A549 (cell line): ENCODE measurements at regions not wholly inside any gene's neighbourhood (a gene's known extent, or its start where the extent isn't known, plus 50 kb on each side); places are given as distances from the start of the nearest gene placed in this dataset.

Experiments
- ATAC-seq, 2 experiments: fragments of 200-7000 bp in 1 of 2; fragments of >200 bp in 1 of 2; cut with Nextera tagmentation in 1 of 2; cut with Tn5 transposase in 1 of 2; 3 replicates each; pipeline versions ENCODE4 v1.8.0 to v1.9.1; 2018 to 2020; ENCODE audit warnings: mild to moderate bottlenecking in 1 of 2, moderate library complexity in 1 of 2
- CTCF ChIA-PET: fragments of 300-600 bp; sonication (Branson Sonifier 250); formaldehyde crosslinking; extraction: SDS; loops from one replicate; lab custom pipeline; 2021; ENCODE audit warnings: antibody characterized with exemption, inconsistent platforms; lab: Yijun Ruan, JAX
- POLR2A ChIA-PET: fragments of 350-600 bp; formaldehyde crosslinking; extraction: SDS; loops from one replicate; lab custom pipeline; 2021; ENCODE audit warnings: antibody characterized with exemption, inconsistent platforms; lab: Yijun Ruan, JAX
- DNase-seq, 2 experiments: peaks; one replicate each; pipeline versions ENCODE4 v3.0.0 to v3.0.0-alpha.2; 2011 to 2016; ENCODE audit warnings: low read depth in 1 of 2, low spot score in 1 of 2
- FAIRE-seq: peaks from 2 replicates; lab custom pipeline; 2011; peaks lifted over from hg19 to GRCh38; lab: Jason Lieb, UNC
- H3K27ac ChIP-seq, 2 experiments: fragments of >200 bp; sonication (Bioruptor Twin); formaldehyde crosslinking; 3 replicates each; pipeline ENCODE4 v1.5.1; 2016 to 2017
- H3K4me1 ChIP-seq: fragments of >200 bp; sonication (Bioruptor Twin); formaldehyde crosslinking; 3 replicates; pipeline ENCODE4 v1.6.1; 2016
- H3K4me2 ChIP-seq: fragments of >200 bp; sonication (Bioruptor Twin); formaldehyde crosslinking; 3 replicates; pipeline ENCODE4 v1.6.1; 2016
- H3K4me3 ChIP-seq: fragments of >200 bp; sonication (Bioruptor Twin); formaldehyde crosslinking; 3 replicates; pipeline ENCODE4 v1.5.1; 2016
- H3K9me3 ChIP-seq: fragments of >200 bp; sonication (Bioruptor Twin); formaldehyde crosslinking; 3 replicates; pipeline ENCODE4 v1.6.1; 2016
- ATOH8 ChIP-seq: fragments of 250-450 bp; sonication (Bioruptor Pico); IDR thresholded peaks from 2 replicates; pipeline ENCODE4 v1.5.0; 2020; ENCODE audit warnings: low read depth, mild to moderate bottlenecking, moderate library complexity
- CHD4 ChIP-seq: fragments of 200-600 bp; sonication (generic); IDR thresholded peaks from 2 replicates; pipeline ENCODE4 v1.6.1; 2016; ENCODE audit warnings: antibody characterized with exemption, mild to moderate bottlenecking, borderline replicate concordance
- CTCF ChIP-seq: fragments of >200 bp; sonication (Bioruptor Twin); formaldehyde crosslinking; IDR thresholded peaks from 3 replicates; pipeline ENCODE4 v1.5.1; 2016
- ESRRA ChIP-seq: fragments of 150-350 bp; IDR thresholded peaks from 2 replicates; pipeline ENCODE4 v1.6.1; 2014; ENCODE audit warnings: mild to moderate bottlenecking, low read length, borderline replicate concordance
- FOXS1 ChIP-seq: fragments of 250-450 bp; sonication (Bioruptor Pico); IDR thresholded peaks from 2 replicates; pipeline ENCODE4 v1.5.0; 2020; ENCODE audit warnings: mild to moderate bottlenecking, moderate library complexity
- GATA3 ChIP-seq: IDR thresholded peaks from 2 replicates; pipeline ENCODE4 v1.6.1; 2012; ENCODE audit warnings: borderline replicate concordance
- HEYL ChIP-seq: fragments of 250-450 bp; sonication (Bioruptor Pico); IDR thresholded peaks from 2 replicates; pipeline ENCODE4 v1.8.0; 2021; ENCODE audit warnings: mild to moderate bottlenecking, moderate library complexity
- HOXA7 ChIP-seq: fragments of 250-450 bp; sonication (Bioruptor Pico); IDR thresholded peaks from 2 replicates; pipeline ENCODE4 v1.5.0; 2020; ENCODE audit warnings: mild to moderate bottlenecking, moderate library complexity
- HOXB5 ChIP-seq: fragments of 250-450 bp; sonication (Bioruptor Pico); IDR thresholded peaks from 2 replicates; pipeline ENCODE4 v1.5.0; 2020; ENCODE audit warnings: mild to moderate bottlenecking, moderate library complexity
- JUNB ChIP-seq: fragments of >200 bp; sonication (Bioruptor Twin); formaldehyde crosslinking; IDR thresholded peaks from 2 replicates; pipeline ENCODE4 v1.6.1; 2016
- KDM1A ChIP-seq: fragments of 200-600 bp; sonication (generic); IDR thresholded peaks from 2 replicates; pipeline ENCODE4 v1.6.1; 2016; ENCODE audit warnings: low read depth, mild to moderate bottlenecking
- MAZ ChIP-seq: fragments of 150-350 bp; IDR thresholded peaks from 2 replicates; pipeline ENCODE4 v1.6.1; 2014; ENCODE audit warnings: antibody characterized with exemption, low read depth, low read length, borderline replicate concordance
- RAD21 ChIP-seq, 2 experiments: fragments of >200 bp in 1 of 2; sonication (Bioruptor Twin) in 1 of 2; formaldehyde crosslinking in 1 of 2; IDR thresholded peaks in 1 of 2; conservative IDR thresholded peaks in 1 of 2; 2 replicates in 1 of 2; 3 replicates in 1 of 2; pipeline ENCODE4 v1.6.1; 2012 to 2018; ENCODE audit warnings: inconsistent platforms in 1 of 2
- REST ChIP-seq: fragments of 200-600 bp; sonication (generic); IDR thresholded peaks from 2 replicates; pipeline ENCODE4 v1.6.1; 2016; ENCODE audit warnings: antibody characterized with exemption, mild to moderate bottlenecking, moderate library complexity
- RNF2 ChIP-seq: fragments of 200-600 bp; sonication (generic); IDR thresholded peaks from 2 replicates; pipeline ENCODE4 v1.6.1; 2016; ENCODE audit warnings: low read depth, mild to moderate bottlenecking, antibody characterized with exemption, moderate library complexity, borderline replicate concordance
- SREBF2 ChIP-seq: fragments of 450-650 bp; IDR thresholded peaks from 2 replicates; pipeline ENCODE4 v1.6.1; 2014; ENCODE audit warnings: mild to moderate bottlenecking, moderate library complexity
- TFCP2L1 ChIP-seq: fragments of 250-450 bp; sonication (Bioruptor Pico); IDR thresholded peaks from 2 replicates; pipeline ENCODE4 v1.5.0; 2021; ENCODE audit warnings: mild to moderate bottlenecking
- USF2 ChIP-seq: fragments of 450-650 bp; IDR thresholded peaks from 2 replicates; pipeline ENCODE4 v1.6.1; 2014; ENCODE audit warnings: antibody characterized with exemption
- ZNF302 ChIP-seq: fragments of 250-450 bp; sonication (Bioruptor Pico); IDR thresholded peaks from 2 replicates; pipeline ENCODE4 v1.9.0; 2021; ENCODE audit warnings: inconsistent platforms, mild to moderate bottlenecking, moderate library complexity
- ZSCAN20 ChIP-seq: fragments of 250-450 bp; sonication (Bioruptor Pico); IDR thresholded peaks from 2 replicates; pipeline ENCODE4 v1.8.0; 2022; ENCODE audit warnings: mild to moderate bottlenecking, moderate library complexity

- TF ChIP-seq CTCF (no peak), RAD21 (conservative IDR thresholded peaks at IDR 0.05 in 1 of 2, IDR thresholded peaks at IDR 0.05 in 1 of 2) (no peak)
Observed at GRCh38 chr5:60277941-60278340, 384.4 kb upstream of the PDE4D start (continued).

- CTCF ChIA-PET: interaction anchor here (1.8 to 2.4 kb wide), 2 partner anchors 11 to 460 kb away, joined by 5 to 8 read pairs; no protein-coding TSS in a partner anchor
- ATAC-seq (no peak), FAIRE-seq (no peak)
Observed at GRCh38 chr5:60274747-60275146, 381.2 kb upstream of the PDE4D start.

More at GRCh38 chr5:60274747-60275146, 381.2 kb upstream of the PDE4D start:
- Histone ChIP-seq H3K4me2 (peak overlapping the region; percentile 45), H3K4me3 (no peak overlapping the region), H3K9me3 (no peaks in the 10 kb centered on the region), H3K4me1 (peaks cover 28% of the 10 kb centered on the region), H3K27ac (peak overlapping the region; percentile 55 to 60; a peak in 5 of 6 replicates)
- POLR2A ChIA-PET: no interaction called here
- no peak for DNase-seq
- TF ChIP-seq TFCP2L1 (CRISPR knock-in tag) (no peak), MAZ (no peak), HEYL (no peak), CHD4 (no peak), RAD21 (conservative IDR thresholded peaks at IDR 0.05 in 1 of 2, IDR thresholded peaks at IDR 0.05 in 1 of 2) (no peak), HOXB5 (no peak), ESRRA (no peak), HOXA7 (CRISPR knock-in tag) (no peak), FOXS1 (CRISPR knock-in tag) (no peak), REST (no peak), GATA3 (no peak), ATOH8 (no peak), KDM1A (no peak), ZSCAN20 (no peak), RNF2 (no peak), CTCF (no peak), USF2 (no peak), SREBF2 (no peak), ZNF302 (CRISPR knock-in tag) (no peak), JUNB (no peak)
